ENCODE measurements at regions not wholly inside any gene's neighbourhood (a gene's known extent, or its start where the extent isn't known, plus 50 kb on each side); places are given as distances from the start of the nearest gene placed in this dataset.
A peak's percentile ranks its signal among the peaks of the same experiment; 100 is the strongest.

- DNase-seq (no peak), ATAC-seq (ENCODE audit: low FRiP score) (no peak)
- intact Hi-C loops (cut with DNase I): no loop called here
- WGBS, 2 donors: 0 to 7% methylated on average over 1 of the region's 1 CpG
- H3K27me3 ChIP-seq (ENCODE audit: control insufficient read depth in 1 of 2, insufficient read depth in 2 of 2, low read length in 1 of 2): no peaks in the 10 kb centered on the region
- H3K9me3 ChIP-seq (ENCODE audit: control insufficient read depth, low read length): no peaks in the 10 kb centered on the region
- H3K4me3 ChIP-seq (ENCODE audit: low read length in 2 of 2): no peak overlapping the region
- H3K36me3 ChIP-seq (ENCODE audit: control insufficient read depth in 1 of 2, insufficient read depth in 2 of 2, low read length in 1 of 2): no peaks in the 10 kb centered on the region
- H3K4me1 ChIP-seq (ENCODE audit: control insufficient read depth in 1 of 2, insufficient read depth in 2 of 2, low read length in 2 of 2): peaks cover 0 to 1% of the 10 kb centered on the region in 2 donors
- no peak overlapping the region for H3K27ac ChIP-seq (ENCODE audit: low read depth in 1 of 2, low read length in 2 of 2)
These were observed 165.0 kb upstream of the ANK2 start for GRCh38 chr4:112884406-112884805.

GRCh38 chr4:112885897-112886296 is 163.6 kb upstream of the ANK2 start:
- Histone ChIP-seq H3K27ac (ENCODE audit: low read depth in 1 of 2, low read length in 2 of 2) (no peak overlapping the region), H3K36me3 (ENCODE audit: control insufficient read depth in 1 of 2, insufficient read depth in 2 of 2, low read length in 1 of 2) (no peaks in the 10 kb centered on the region), H3K9me3 (ENCODE audit: control insufficient read depth, low read length) (no peaks in the 10 kb centered on the region), H3K4me1 (ENCODE audit: control insufficient read depth in 1 of 2, insufficient read depth in 2 of 2, low read length in 2 of 2) (peaks cover 0 to 1% of the 10 kb centered on the region in 2 donors), H3K27me3 (ENCODE audit: control insufficient read depth in 1 of 2, insufficient read depth in 2 of 2, low read length in 1 of 2) (no peaks in the 10 kb centered on the region), H3K4me3 (ENCODE audit: low read length in 2 of 2) (no peak overlapping the region)
- DNase-seq: no peak
- ATAC-seq (ENCODE audit: low FRiP score): no peak
- intact Hi-C loops (cut with DNase I): no loop called here
- WGBS, 2 donors: 73 to 84% methylated on average over 2 of the region's 2 CpGs

GRCh38 chr4:112888622-112889021 is 160.8 kb upstream of the ANK2 start:
- intact Hi-C loops (cut with DNase I): no loop called here
- no peaks in the 10 kb centered on the region for H3K4me1 ChIP-seq (ENCODE audit: control insufficient read depth in 1 of 2, insufficient read depth in 2 of 2, low read length in 2 of 2)
- no peaks in the 10 kb centered on the region for H3K9me3 ChIP-seq (ENCODE audit: control insufficient read depth, low read length)
- H3K27me3 ChIP-seq (ENCODE audit: control insufficient read depth in 1 of 2, insufficient read depth in 2 of 2, low read length in 1 of 2): no peaks in the 10 kb centered on the region
- DNase-seq (no peak), ATAC-seq (ENCODE audit: low FRiP score) (peak; percentile 39)
- no peak overlapping the region for H3K4me3 ChIP-seq (ENCODE audit: low read length in 2 of 2)
- H3K27ac ChIP-seq (ENCODE audit: low read depth in 1 of 2, low read length in 2 of 2): no peak overlapping the region
- no peaks in the 10 kb centered on the region for H3K36me3 ChIP-seq (ENCODE audit: control insufficient read depth in 1 of 2, insufficient read depth in 2 of 2, low read length in 1 of 2)
- WGBS, 2 donors: 89% methylated on average over 2 of the region's 2 CpGs

GRCh38 chr4:112889199-112889598 is 160.3 kb upstream of the ANK2 start:
- H3K27ac ChIP-seq (ENCODE audit: low read depth in 1 of 2, low read length in 2 of 2): no peak overlapping the region
- no peaks in the 10 kb centered on the region for H3K27me3 ChIP-seq (ENCODE audit: control insufficient read depth in 1 of 2, insufficient read depth in 2 of 2, low read length in 1 of 2)
- ATAC-seq (ENCODE audit: low FRiP score) (no peak), DNase-seq (no peak)
- H3K4me1 ChIP-seq (ENCODE audit: control insufficient read depth in 1 of 2, insufficient read depth in 2 of 2, low read length in 2 of 2): no peaks in the 10 kb centered on the region
- intact Hi-C loops (cut with DNase I): no loop called here
- no peak overlapping the region for H3K4me3 ChIP-seq (ENCODE audit: low read length in 2 of 2)
- H3K9me3 ChIP-seq (ENCODE audit: control insufficient read depth, low read length): no peaks in the 10 kb centered on the region
- H3K36me3 ChIP-seq (ENCODE audit: control insufficient read depth in 1 of 2, insufficient read depth in 2 of 2, low read length in 1 of 2): no peaks in the 10 kb centered on the region

- no peaks in the 10 kb centered on the region for H3K27me3 ChIP-seq (ENCODE audit: control insufficient read depth in 1 of 2, insufficient read depth in 2 of 2, low read length in 1 of 2)
- peak overlapping the region; percentile 26 to 69 for H3K4me3 ChIP-seq (ENCODE audit: low read length in 2 of 2)
- DNase-seq (no peak), ATAC-seq (ENCODE audit: low FRiP score) (peak; percentile 74)
- no peaks in the 10 kb centered on the region for H3K4me1 ChIP-seq (ENCODE audit: control insufficient read depth in 1 of 2, insufficient read depth in 2 of 2, low read length in 2 of 2)
- peak overlapping the region in 1 of 2 donors; percentile 28 for H3K27ac ChIP-seq (ENCODE audit: low read depth in 1 of 2, low read length in 2 of 2)
- 6 to 11% methylated on average over 5 of the region's 5 CpGs for WGBS, 2 donors
- H3K36me3 ChIP-seq (ENCODE audit: control insufficient read depth in 1 of 2, insufficient read depth in 2 of 2, low read length in 1 of 2): no peaks in the 10 kb centered on the region
- H3K9me3 ChIP-seq (ENCODE audit: control insufficient read depth, low read length): no peaks in the 10 kb centered on the region
- intact Hi-C loops (cut with DNase I): no loop called here
These were observed 159.6 kb upstream of the ANK2 start for GRCh38 chr4:112889619-112890527.

GRCh38 chr4:112894480-112894879 is 155.0 kb upstream of the ANK2 start:
- Histone ChIP-seq H3K27ac (ENCODE audit: low read depth in 1 of 2, low read length in 2 of 2) (no peak overlapping the region), H3K36me3 (ENCODE audit: control insufficient read depth in 1 of 2, insufficient read depth in 2 of 2, low read length in 1 of 2) (no peaks in the 10 kb centered on the region), H3K4me1 (ENCODE audit: control insufficient read depth in 1 of 2, insufficient read depth in 2 of 2, low read length in 2 of 2) (peaks cover 0 to 2% of the 10 kb centered on the region in 2 donors), H3K27me3 (ENCODE audit: control insufficient read depth in 1 of 2, insufficient read depth in 2 of 2, low read length in 1 of 2) (no peaks in the 10 kb centered on the region), H3K9me3 (ENCODE audit: control insufficient read depth, low read length) (peaks cover 2% of the 10 kb centered on the region), H3K4me3 (ENCODE audit: low read length in 2 of 2) (no peak overlapping the region)
- WGBS, 2 donors: 91 to 92% methylated on average over 3 of the region's 3 CpGs
- no peak for DNase-seq
- intact Hi-C loops (cut with DNase I): no loop called here
- ATAC-seq (ENCODE audit: low FRiP score): no peak

GRCh38 chr4:112894951-112895350 is 154.5 kb upstream of the ANK2 start:
- ATAC-seq (ENCODE audit: low FRiP score) (no peak), DNase-seq (no peak)
- H3K27me3 ChIP-seq (ENCODE audit: control insufficient read depth in 1 of 2, insufficient read depth in 2 of 2, low read length in 1 of 2): no peaks in the 10 kb centered on the region
- H3K9me3 ChIP-seq (ENCODE audit: control insufficient read depth, low read length): peaks cover 2% of the 10 kb centered on the region
- H3K36me3 ChIP-seq (ENCODE audit: control insufficient read depth in 1 of 2, insufficient read depth in 2 of 2, low read length in 1 of 2): no peaks in the 10 kb centered on the region
- intact Hi-C loops (cut with DNase I): no loop called here
- H3K4me1 ChIP-seq (ENCODE audit: control insufficient read depth in 1 of 2, insufficient read depth in 2 of 2, low read length in 2 of 2): peaks cover 0 to 2% of the 10 kb centered on the region in 2 donors
- no peak overlapping the region for H3K27ac ChIP-seq (ENCODE audit: low read depth in 1 of 2, low read length in 2 of 2)
- 74 to 80% methylated on average over 1 of the region's 1 CpG for WGBS, 2 donors
- H3K4me3 ChIP-seq (ENCODE audit: low read length in 2 of 2): no peak overlapping the region

GRCh38 chr4:112895811-112896608 is 153.4 kb upstream of the ANK2 start:
- H3K36me3 ChIP-seq (ENCODE audit: control insufficient read depth in 1 of 2, insufficient read depth in 2 of 2, low read length in 1 of 2): no peaks in the 10 kb centered on the region
- H3K27me3 ChIP-seq (ENCODE audit: control insufficient read depth in 1 of 2, insufficient read depth in 2 of 2, low read length in 1 of 2): no peaks in the 10 kb centered on the region
- H3K27ac ChIP-seq (ENCODE audit: low read depth in 1 of 2, low read length in 2 of 2): no peak overlapping the region
- intact Hi-C loops (cut with DNase I): no loop called here
- ATAC-seq (ENCODE audit: low FRiP score) (peak; percentile 58), DNase-seq (no peak)
- H3K9me3 ChIP-seq (ENCODE audit: control insufficient read depth, low read length): peaks cover 2% of the 10 kb centered on the region
- 74 to 79% methylated on average over 4 of the region's 4 CpGs for WGBS, 2 donors
- H3K4me3 ChIP-seq (ENCODE audit: low read length in 2 of 2): no peak overlapping the region
- H3K4me1 ChIP-seq (ENCODE audit: control insufficient read depth in 1 of 2, insufficient read depth in 2 of 2, low read length in 2 of 2): peaks cover 0 to 2% of the 10 kb centered on the region in 2 donors

Data from aorta (tissue), 5 donors.